ENCODE measurements at regions not wholly inside any gene's neighbourhood (a gene's known extent, or its start where the extent isn't known, plus 50 kb on each side); places are given as distances from the start of the nearest gene placed in this dataset.

GRCh38 chr12:88842314-88842713, 262.0 kb upstream of the KITLG start:
- TF ChIP-seq CTCF (conservative IDR thresholded peaks at IDR 0.05; ENCODE audit: low read depth, low read length) (no peak), EZH2phosphoT487 (IDR thresholded peaks at IDR 0.05; ENCODE audit: borderline replicate concordance, low read length) (no peak)
